GM23338 (cell line): ENCODE measurements at regions not wholly inside any gene's neighbourhood (a gene's known extent, or its start where the extent isn't known, plus 50 kb on each side); places are given as distances from the start of the nearest gene placed in this dataset.

Experiments
- ATAC-seq: fragments of 200-7000 bp; cut with Tn5 transposase; 3 replicates; pipeline ENCODE4 v1.9.1; 2020
- DNase-seq: peaks from one replicate; pipeline ENCODE4 v3.0.0-alpha.2; 2015; ENCODE audit warnings: low spot score
- H2AFZ ChIP-seq: fragments of 200-600 bp; sonication (generic); 2 replicates; pipeline ENCODE4 v1.8.0; 2016; ENCODE audit warnings: antibody characterized with exemption, mild to moderate bottlenecking, moderate library complexity
- H3F3A ChIP-seq: fragments of 200-600 bp; sonication (generic); replicated peaks from 2 replicates; pipeline ENCODE4 v1.8.0; 2017; ENCODE audit warnings: antibody characterized with exemption, mixed run types, low read depth
- H3K27ac ChIP-seq: fragments of 200-600 bp; sonication (generic); 2 replicates; pipeline ENCODE4 v1.6.1; 2016; ENCODE audit warnings: low read depth
- H3K27me3 ChIP-seq: fragments of 200-600 bp; sonication (generic); 2 replicates; pipeline ENCODE4 v1.8.0; 2016; ENCODE audit warnings: mild to moderate bottlenecking, mixed run types, moderate library complexity; ENCODE audit not compliant: insufficient read depth
- H3K36me3 ChIP-seq: fragments of 200-600 bp; sonication (generic); 2 replicates; pipeline ENCODE4 v1.8.0; 2016; ENCODE audit warnings: mild to moderate bottlenecking; ENCODE audit not compliant: insufficient read depth
- H3K4me1 ChIP-seq: fragments of 200-600 bp; sonication (generic); 2 replicates; pipeline ENCODE4 v1.8.0; 2016; ENCODE audit warnings: mild to moderate bottlenecking, moderate library complexity; ENCODE audit not compliant: insufficient read depth
- H3K4me2 ChIP-seq: fragments of 200-600 bp; sonication (generic); 2 replicates; pipeline ENCODE4 v1.7.1; 2017; ENCODE audit warnings: mixed run types
- H3K4me3 ChIP-seq: fragments of 200-600 bp; sonication (generic); 2 replicates; pipeline ENCODE4 v1.6.1; 2016; ENCODE audit warnings: mixed run types
- H3K79me2 ChIP-seq: fragments of 200-600 bp; sonication (generic); replicated peaks from 2 replicates; pipeline ENCODE4 v1.8.0; 2017; ENCODE audit warnings: mild to moderate bottlenecking; ENCODE audit not compliant: insufficient read depth
- H3K9me2 ChIP-seq: fragments of 200-600 bp; sonication (generic); 2 replicates; pipeline ENCODE4 v1.8.0; 2017; ENCODE audit not compliant: insufficient read depth
- H4K20me1 ChIP-seq: fragments of 200-600 bp; sonication (generic); replicated peaks from 2 replicates; pipeline ENCODE4 v1.8.0; 2017; ENCODE audit warnings: mild to moderate bottlenecking; ENCODE audit not compliant: insufficient read depth
- H3K27ac Mint-ChIP-seq: 2 replicates; pipeline ENCODE4 v1.8.0; 2020; ENCODE audit warnings: inconsistent platforms, mild to moderate bottlenecking, moderate library complexity, mixed read lengths
- H3K27me3 Mint-ChIP-seq: 3 replicates; pipeline ENCODE4 v1.8.0; 2022; ENCODE audit warnings: low read depth, mild to moderate bottlenecking, moderate library complexity, mixed read lengths, inconsistent platforms; ENCODE audit not compliant: insufficient read depth, poor library complexity
- H3K36me3 Mint-ChIP-seq: 3 replicates; pipeline ENCODE4 v1.8.0; 2021; ENCODE audit warnings: low read depth, mild to moderate bottlenecking, inconsistent platforms, moderate library complexity, mixed read lengths
- H3K4me1 Mint-ChIP-seq: 3 replicates; pipeline ENCODE4 v1.8.0; 2020; ENCODE audit warnings: mild to moderate bottlenecking, inconsistent platforms, mixed read lengths
- H3K4me3 Mint-ChIP-seq: 3 replicates; pipeline ENCODE4 v1.8.0; 2021; ENCODE audit warnings: moderate library complexity, mild to moderate bottlenecking, inconsistent platforms, mixed read lengths
- H3K9me3 Mint-ChIP-seq: 3 replicates; pipeline ENCODE4 v1.8.0; 2020; ENCODE audit warnings: moderate library complexity, mild to moderate bottlenecking, inconsistent platforms, mixed read lengths
- CREB1 ChIP-seq: fragments of 250-450 bp; sonication (Bioruptor Pico); IDR thresholded peaks from 2 replicates; pipeline ENCODE4 v1.5.0; 2020; ENCODE audit warnings: low read depth, mild to moderate bottlenecking, moderate library complexity
- EZH2 ChIP-seq: fragments of 200-600 bp; sonication (generic); IDR thresholded peaks from one replicate; pipeline ENCODE4 v1.8.0; 2017; ENCODE audit warnings: antibody characterized with exemption, mild to moderate bottlenecking, low read depth; ENCODE audit not compliant: unreplicated experiment
- EZH2phosphoT487 ChIP-seq: fragments of 200-600 bp; sonication (generic); IDR thresholded peaks from one replicate; pipeline ENCODE4 v1.8.1; 2018; ENCODE audit warnings: antibody characterized with exemption; ENCODE audit not compliant: unreplicated experiment
- NANOG ChIP-seq: IDR thresholded peaks from 2 replicates; pipeline ENCODE4 v1.6.1; 2016; ENCODE audit warnings: antibody characterized with exemption, borderline replicate concordance
- POLR2AphosphoS5 ChIP-seq: IDR thresholded peaks from 2 replicates; pipeline ENCODE4 v1.6.1; 2016; ENCODE audit warnings: antibody characterized with exemption, low read depth
- ZNF331 ChIP-seq: fragments of 250-450 bp; sonication (Bioruptor Pico); IDR thresholded peaks from 2 replicates; pipeline ENCODE4 v1.5.0; 2020; ENCODE audit warnings: low read depth, mild to moderate bottlenecking, moderate library complexity
- TF ChIP-seq, protein P1 (sequence below): IDR thresholded peaks from 2 replicates; pipeline ENCODE4 v1.6.1; 2016; ENCODE audit warnings: antibody characterized with exemption
- TF ChIP-seq, protein P2 (sequence below), 2 experiments: fragments of 200-600 bp in 1 of 2; sonication (generic) in 1 of 2; conservative IDR thresholded peaks; 2 replicates each; pipeline versions ENCODE4 v1.5.1 to v1.6.1; 2016 to 2017; ENCODE audit warnings: antibody characterized with exemption in 2 of 2, low read depth in 2 of 2, mild to moderate bottlenecking in 2 of 2, moderate library complexity in 1 of 2
- TF ChIP-seq, protein P3 (sequence below): fragments of 250-450 bp; sonication (Bioruptor Pico); IDR thresholded peaks from 2 replicates; pipeline ENCODE4 v1.5.0; 2020; ENCODE audit warnings: mild to moderate bottlenecking, moderate library complexity

DNA sequence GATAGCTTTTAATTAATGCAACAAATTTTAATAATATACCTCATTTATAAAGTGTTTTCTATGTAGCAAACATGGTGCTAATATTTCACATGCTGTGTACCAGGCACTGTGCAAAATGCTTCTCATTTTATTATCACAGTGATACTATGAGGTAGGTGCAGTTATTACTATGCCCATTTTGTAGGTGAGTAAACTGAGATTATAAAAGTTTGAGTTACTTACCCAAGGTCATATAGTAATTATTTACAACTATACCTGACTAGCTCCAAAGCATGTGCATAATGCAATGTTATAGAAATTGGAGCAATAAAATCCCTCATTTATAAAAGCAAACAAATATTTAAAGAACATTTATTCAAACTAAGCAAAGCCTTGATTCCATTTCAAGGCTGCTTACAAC lies 54.5 kb upstream of the DCBLD2 start (continued):
- TF ChIP-seq EZH2 (no peak), EZH2phosphoT487 (no peak), POLR2AphosphoS5 (no peak), ZNF331 (CRISPR knock-in tag) (no peak), NANOG (no peak), CREB1 (CRISPR knock-in tag) (no peak)
- TF ChIP-seq, protein P1, sequence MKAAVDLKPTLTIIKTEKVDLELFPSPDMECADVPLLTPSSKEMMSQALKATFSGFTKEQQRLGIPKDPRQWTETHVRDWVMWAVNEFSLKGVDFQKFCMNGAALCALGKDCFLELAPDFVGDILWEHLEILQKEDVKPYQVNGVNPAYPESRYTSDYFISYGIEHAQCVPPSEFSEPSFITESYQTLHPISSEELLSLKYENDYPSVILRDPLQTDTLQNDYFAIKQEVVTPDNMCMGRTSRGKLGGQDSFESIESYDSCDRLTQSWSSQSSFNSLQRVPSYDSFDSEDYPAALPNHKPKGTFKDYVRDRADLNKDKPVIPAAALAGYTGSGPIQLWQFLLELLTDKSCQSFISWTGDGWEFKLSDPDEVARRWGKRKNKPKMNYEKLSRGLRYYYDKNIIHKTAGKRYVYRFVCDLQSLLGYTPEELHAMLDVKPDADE: no peak

DNA sequence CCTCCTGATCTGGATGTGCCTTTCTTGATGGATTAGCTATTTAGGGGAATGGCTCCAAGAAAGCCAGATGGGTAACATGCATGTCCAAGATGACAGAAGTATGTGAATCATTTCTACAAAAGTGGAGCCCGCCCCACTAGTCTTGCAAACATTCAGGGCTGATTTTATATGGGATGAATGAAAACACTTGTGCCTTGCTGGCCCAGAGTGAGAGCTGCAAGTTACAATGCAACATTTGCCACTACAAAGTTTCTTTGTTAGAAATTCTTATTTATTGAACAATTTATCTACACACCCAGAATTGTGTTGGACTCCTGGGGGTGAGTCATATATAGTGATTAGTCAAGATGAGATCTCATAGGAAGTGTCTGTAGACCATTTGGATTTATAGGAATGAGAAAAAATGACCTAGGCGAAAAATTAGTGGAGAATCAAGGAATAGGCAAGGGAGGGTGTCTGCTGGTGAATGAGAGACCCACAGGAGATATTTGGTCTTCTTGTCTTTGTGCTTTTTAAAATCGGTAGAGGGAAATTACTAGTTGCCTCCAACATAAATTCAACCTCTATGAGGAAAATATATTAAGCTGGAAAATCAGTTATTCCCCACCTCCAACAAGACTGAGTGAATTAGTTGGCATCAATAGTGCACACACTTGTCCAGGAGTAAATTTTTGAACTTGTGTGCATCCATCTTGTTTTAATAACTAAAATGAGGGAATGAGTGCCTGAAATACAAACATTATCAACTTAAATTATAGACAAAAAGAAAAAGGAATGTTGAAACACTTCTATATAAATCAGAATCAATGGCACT lies 53.5 kb upstream of the DCBLD2 start:
- DNase-seq: no peak
- Histone ChIP-seq H2AFZ (0 out of 2 replicates have a peak overlapping the region, but pooled peaks have one; percentile 43), H3K27me3 (no peaks in the 10 kb centered on the region), H3F3A (no peaks in the 10 kb centered on the region), H3K4me3 (no peak overlapping the region), H3K9me2 (no peaks in the 10 kb centered on the region), H4K20me1 (no peaks in the 10 kb centered on the region), H3K27ac (no peak overlapping the region), H3K36me3 (no peaks in the 10 kb centered on the region), H3K4me1 (no peaks in the 10 kb centered on the region), H3K79me2 (no peaks in the 10 kb centered on the region), H3K4me2 (no peak overlapping the region)
- Mint-ChIP-seq H3K27ac (no peak overlapping the region), H3K27me3 (no peaks in the 10 kb centered on the region), H3K9me3 (no peaks in the 10 kb centered on the region), H3K4me3 (no peak overlapping the region), H3K36me3 (no peaks in the 10 kb centered on the region), H3K4me1 (no peaks in the 10 kb centered on the region; the same call in 2 of the 3 replicates)
- no peak for TF ChIP-seq EZH2phosphoT487
- TF ChIP-seq, protein P2, sequence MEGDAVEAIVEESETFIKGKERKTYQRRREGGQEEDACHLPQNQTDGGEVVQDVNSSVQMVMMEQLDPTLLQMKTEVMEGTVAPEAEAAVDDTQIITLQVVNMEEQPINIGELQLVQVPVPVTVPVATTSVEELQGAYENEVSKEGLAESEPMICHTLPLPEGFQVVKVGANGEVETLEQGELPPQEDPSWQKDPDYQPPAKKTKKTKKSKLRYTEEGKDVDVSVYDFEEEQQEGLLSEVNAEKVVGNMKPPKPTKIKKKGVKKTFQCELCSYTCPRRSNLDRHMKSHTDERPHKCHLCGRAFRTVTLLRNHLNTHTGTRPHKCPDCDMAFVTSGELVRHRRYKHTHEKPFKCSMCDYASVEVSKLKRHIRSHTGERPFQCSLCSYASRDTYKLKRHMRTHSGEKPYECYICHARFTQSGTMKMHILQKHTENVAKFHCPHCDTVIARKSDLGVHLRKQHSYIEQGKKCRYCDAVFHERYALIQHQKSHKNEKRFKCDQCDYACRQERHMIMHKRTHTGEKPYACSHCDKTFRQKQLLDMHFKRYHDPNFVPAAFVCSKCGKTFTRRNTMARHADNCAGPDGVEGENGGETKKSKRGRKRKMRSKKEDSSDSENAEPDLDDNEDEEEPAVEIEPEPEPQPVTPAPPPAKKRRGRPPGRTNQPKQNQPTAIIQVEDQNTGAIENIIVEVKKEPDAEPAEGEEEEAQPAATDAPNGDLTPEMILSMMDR (conservative IDR thresholded peaks at IDR 0.05; ENCODE audit: low read depth in 2 of 2): no peak
- TF ChIP-seq, protein P3, sequence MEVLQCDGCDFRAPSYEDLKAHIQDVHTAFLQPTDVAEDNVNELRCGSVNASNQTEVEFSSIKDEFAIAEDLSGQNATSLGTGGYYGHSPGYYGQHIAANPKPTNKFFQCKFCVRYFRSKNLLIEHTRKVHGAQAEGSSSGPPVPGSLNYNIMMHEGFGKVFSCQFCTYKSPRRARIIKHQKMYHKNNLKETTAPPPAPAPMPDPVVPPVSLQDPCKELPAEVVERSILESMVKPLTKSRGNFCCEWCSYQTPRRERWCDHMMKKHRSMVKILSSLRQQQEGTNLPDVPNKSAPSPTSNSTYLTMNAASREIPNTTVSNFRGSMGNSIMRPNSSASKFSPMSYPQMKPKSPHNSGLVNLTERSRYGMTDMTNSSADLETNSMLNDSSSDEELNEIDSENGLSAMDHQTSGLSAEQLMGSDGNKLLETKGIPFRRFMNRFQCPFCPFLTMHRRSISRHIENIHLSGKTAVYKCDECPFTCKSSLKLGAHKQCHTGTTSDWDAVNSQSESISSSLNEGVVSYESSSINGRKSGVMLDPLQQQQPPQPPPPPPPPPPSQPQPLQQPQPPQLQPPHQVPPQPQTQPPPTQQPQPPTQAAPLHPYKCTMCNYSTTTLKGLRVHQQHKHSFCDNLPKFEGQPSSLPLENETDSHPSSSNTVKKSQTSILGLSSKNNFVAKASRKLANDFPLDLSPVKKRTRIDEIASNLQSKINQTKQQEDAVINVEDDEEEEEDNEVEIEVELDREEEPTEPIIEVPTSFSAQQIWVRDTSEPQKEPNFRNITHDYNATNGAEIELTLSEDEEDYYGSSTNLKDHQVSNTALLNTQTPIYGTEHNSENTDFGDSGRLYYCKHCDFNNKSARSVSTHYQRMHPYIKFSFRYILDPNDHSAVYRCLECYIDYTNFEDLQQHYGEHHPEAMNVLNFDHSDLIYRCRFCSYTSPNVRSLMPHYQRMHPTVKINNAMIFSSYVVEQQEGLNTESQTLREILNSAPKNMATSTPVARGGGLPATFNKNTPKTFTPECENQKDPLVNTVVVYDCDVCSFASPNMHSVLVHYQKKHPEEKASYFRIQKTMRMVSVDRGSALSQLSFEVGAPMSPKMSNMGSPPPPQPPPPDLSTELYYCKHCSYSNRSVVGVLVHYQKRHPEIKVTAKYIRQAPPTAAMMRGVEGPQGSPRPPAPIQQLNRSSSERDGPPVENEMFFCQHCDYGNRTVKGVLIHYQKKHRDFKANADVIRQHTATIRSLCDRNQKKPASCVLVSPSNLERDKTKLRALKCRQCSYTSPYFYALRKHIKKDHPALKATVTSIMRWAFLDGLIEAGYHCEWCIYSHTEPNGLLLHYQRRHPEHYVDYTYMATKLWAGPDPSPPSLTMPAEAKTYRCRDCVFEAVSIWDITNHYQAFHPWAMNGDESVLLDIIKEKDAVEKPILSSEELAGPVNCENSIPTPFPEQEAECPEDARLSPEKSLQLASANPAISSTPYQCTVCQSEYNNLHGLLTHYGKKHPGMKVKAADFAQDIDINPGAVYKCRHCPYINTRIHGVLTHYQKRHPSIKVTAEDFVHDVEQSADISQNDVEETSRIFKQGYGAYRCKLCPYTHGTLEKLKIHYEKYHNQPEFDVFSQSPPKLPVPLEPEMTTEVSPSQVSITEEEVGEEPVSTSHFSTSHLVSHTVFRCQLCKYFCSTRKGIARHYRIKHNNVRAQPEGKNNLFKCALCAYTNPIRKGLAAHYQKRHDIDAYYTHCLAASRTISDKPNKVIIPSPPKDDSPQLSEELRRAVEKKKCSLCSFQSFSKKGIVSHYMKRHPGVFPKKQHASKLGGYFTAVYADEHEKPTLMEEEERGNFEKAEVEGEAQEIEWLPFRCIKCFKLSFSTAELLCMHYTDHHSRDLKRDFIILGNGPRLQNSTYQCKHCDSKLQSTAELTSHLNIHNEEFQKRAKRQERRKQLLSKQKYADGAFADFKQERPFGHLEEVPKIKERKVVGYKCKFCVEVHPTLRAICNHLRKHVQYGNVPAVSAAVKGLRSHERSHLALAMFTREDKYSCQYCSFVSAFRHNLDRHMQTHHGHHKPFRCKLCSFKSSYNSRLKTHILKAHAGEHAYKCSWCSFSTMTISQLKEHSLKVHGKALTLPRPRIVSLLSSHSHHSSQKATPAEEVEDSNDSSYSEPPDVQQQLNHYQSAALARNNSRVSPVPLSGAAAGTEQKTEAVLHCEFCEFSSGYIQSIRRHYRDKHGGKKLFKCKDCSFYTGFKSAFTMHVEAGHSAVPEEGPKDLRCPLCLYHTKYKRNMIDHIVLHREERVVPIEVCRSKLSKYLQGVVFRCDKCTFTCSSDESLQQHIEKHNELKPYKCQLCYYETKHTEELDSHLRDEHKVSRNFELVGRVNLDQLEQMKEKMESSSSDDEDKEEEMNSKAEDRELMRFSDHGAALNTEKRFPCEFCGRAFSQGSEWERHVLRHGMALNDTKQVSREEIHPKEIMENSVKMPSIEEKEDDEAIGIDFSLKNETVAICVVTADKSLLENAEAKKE: no peak
- ATAC-seq: no peak
